Left lung (tissue), 4 donors: ENCODE measurements at regions not wholly inside any gene's neighbourhood (a gene's known extent, or its start where the extent isn't known, plus 50 kb on each side); places are given as distances from the start of the nearest gene placed in this dataset.

ENCODE experiments used
- ATAC-seq: fragments of 200-7000 bp; cut with Tn5 transposase; one replicate; pipeline ENCODE4 v1.9.1; 2020; ENCODE audit warnings: moderate library complexity
- DNase-seq, 4 donors: peaks; one replicate each; pipeline ENCODE4 v3.0.0-alpha.2; 2013 to 2020
- H3K27ac ChIP-seq, 2 donors: fragments of 200-600 bp; sonication (generic) in 1 of 2; one replicate each; pipeline versions ENCODE4 v1.5.0 to v1.8.0; 2020 to 2021
- H3K27me3 ChIP-seq, 2 donors: fragments of 200-600 bp; sonication (generic) in 1 of 2; one replicate each; pipeline versions ENCODE4 v1.5.0 to v1.8.0; 2020 to 2021
- H3K36me3 ChIP-seq, 2 donors: fragments of 200-600 bp; sonication (generic) in 1 of 2; one replicate each; pipeline versions ENCODE4 v1.5.0 to v1.8.0; 2020 to 2021
- H3K4me1 ChIP-seq, 2 donors: fragments of 200-600 bp; one replicate each; pipeline ENCODE4 v1.8.0; 2021
- H3K4me3 ChIP-seq, 2 donors: fragments of 200-600 bp; sonication (generic) in 1 of 2; one replicate each; pipeline versions ENCODE4 v1.5.0 to v1.8.0; 2020 to 2021; ENCODE audit warnings: mild to moderate bottlenecking in 1 of 2
- H3K9me3 ChIP-seq, 2 donors: fragments of 200-600 bp; sonication (generic) in 1 of 2; one replicate each; pipeline versions ENCODE4 v1.5.0 to v1.8.0; 2020 to 2021
- CTCF ChIP-seq, 2 donors: fragments of 200-600 bp; sonication (generic) in 1 of 2; IDR thresholded peaks; one replicate each; pipeline versions ENCODE4 v1.5.0 to v1.8.0; 2021; ENCODE audit warnings: antibody characterized with exemption in 2 of 2
- intact Hi-C, 2 donors: fragments of 100-400 bp; cut with DNase I; formaldehyde crosslinking; loops; one replicate each; pipeline versions ENCODE4 v1.11.2 to v1.14.2; 2022
- donor health status: DM: no; HTN: yes; CAD: no.
- donor health status: DM: no; HTN: no; CAD: no.

GRCh38 chr13:38135592-38135991 is 214.1 kb upstream of the UFM1 start:
- Histone ChIP-seq H3K36me3 (no peaks in the 10 kb centered on the region), H3K27me3 (no peaks in the 10 kb centered on the region), H3K4me1 (no peaks in the 10 kb centered on the region), H3K27ac (no peak overlapping the region), H3K9me3 (peaks cover 0 to 3% of the 10 kb centered on the region in 2 donors), H3K4me3 (no peak overlapping the region)
- no peak for ATAC-seq
- TF ChIP-seq CTCF (IDR thresholded peaks at IDR 0.05): no peak
- DNase-seq: no peak
- intact Hi-C loops: no loop called here

- intact Hi-C loops: no loop called here
- no peak for ATAC-seq
- no peak for TF ChIP-seq CTCF (IDR thresholded peaks at IDR 0.05)
These were observed 228.4 kb upstream of the UFM1 start for GRCh38 chr13:38121267-38121666.

GRCh38 chr13:38103851-38104250 is 234.3 kb upstream of the TRPC4 start:
- no peaks in the 10 kb centered on the region for H3K27me3 ChIP-seq
- intact Hi-C loops: no loop called here
- no peaks in the 10 kb centered on the region for H3K36me3 ChIP-seq
- no peaks in the 10 kb centered on the region for H3K4me1 ChIP-seq
- no peak for TF ChIP-seq CTCF (IDR thresholded peaks at IDR 0.05)
- no peak for ATAC-seq
- no peak for DNase-seq
- peaks cover 0 to 11% of the 10 kb centered on the region in 2 donors for H3K9me3 ChIP-seq
- no peak overlapping the region for H3K4me3 ChIP-seq
- no peak overlapping the region for H3K27ac ChIP-seq

More at GRCh38 chr13:38121267-38121666, 228.4 kb upstream of the UFM1 start:
- no peak overlapping the region for H3K4me3 ChIP-seq
- no peaks in the 10 kb centered on the region for H3K4me1 ChIP-seq
- no peaks in the 10 kb centered on the region for H3K9me3 ChIP-seq
- H3K36me3 ChIP-seq: no peaks in the 10 kb centered on the region
- H3K27me3 ChIP-seq: no peaks in the 10 kb centered on the region
- no peak overlapping the region for H3K27ac ChIP-seq
- peak in 1 of 4 donors; percentile 7 for DNase-seq

GRCh38 chr13:38099751-38100150 is 230.2 kb upstream of the TRPC4 start:
- ATAC-seq: no peak
- Histone ChIP-seq H3K4me3 (no peak overlapping the region), H3K4me1 (no peaks in the 10 kb centered on the region), H3K27ac (no peak overlapping the region), H3K36me3 (no peaks in the 10 kb centered on the region), H3K27me3 (no peaks in the 10 kb centered on the region), H3K9me3 (peaks cover 0 to 5% of the 10 kb centered on the region in 2 donors)
- intact Hi-C loops: no loop called here
- no peak for DNase-seq
- no peak for TF ChIP-seq CTCF (IDR thresholded peaks at IDR 0.05)

GRCh38 chr13:38093425-38093824 is 223.9 kb upstream of the TRPC4 start:
- no peak overlapping the region for H3K4me3 ChIP-seq
- no peak for DNase-seq
- no peaks in the 10 kb centered on the region for H3K4me1 ChIP-seq
- H3K27ac ChIP-seq: no peak overlapping the region
- no peak for TF ChIP-seq CTCF (IDR thresholded peaks at IDR 0.05)
- intact Hi-C loops: no loop called here
- no peaks in the 10 kb centered on the region for H3K36me3 ChIP-seq
- no peak for ATAC-seq
- peaks cover 0 to 3% of the 10 kb centered on the region in 2 donors for H3K9me3 ChIP-seq
- no peaks in the 10 kb centered on the region for H3K27me3 ChIP-seq
